PC-9 (cell line): ENCODE measurements at regions not wholly inside any gene's neighbourhood (a gene's known extent, or its start where the extent isn't known, plus 50 kb on each side); places are given as distances from the start of the nearest gene placed in this dataset.

ENCODE experiments used
- BruUV-seq: library from RNA; stranded (reverse); fragments of 400-500 nt; replicated peaks from 2 replicates; lab custom pipeline; 2021; lab: Mats Ljungman, UMichigan
- CTCF ChIA-PET: fragments of 300-600 bp; sonication (Branson Sonifier 250); formaldehyde crosslinking; loops from one replicate; lab custom pipeline; 2022; ENCODE audit warnings: antibody characterized with exemption; lab: Charles Lee
- POLR2A ChIA-PET: fragments of 300-600 bp; sonication (Branson Sonifier 250); formaldehyde crosslinking; loops from one replicate; lab custom pipeline; 2022; ENCODE audit warnings: antibody characterized with exemption; ENCODE audit not compliant: unreplicated experiment; lab: Charles Lee
- DNase-seq, 2 experiments: peaks; one replicate each; pipeline versions ENCODE4 v3.0.0 to v3.0.0-alpha.2; 2015 to 2022; ENCODE audit warnings: mixed read lengths in 1 of 2
- H2AFZ ChIP-seq: fragments of 200-600 bp; sonication (generic); 2 replicates; pipeline ENCODE4 v1.8.1; 2017; ENCODE audit warnings: antibody characterized with exemption
- H3F3A ChIP-seq: fragments of 200-600 bp; sonication (generic); 2 replicates; pipeline ENCODE4 v1.8.1; 2017; ENCODE audit warnings: antibody characterized with exemption, mild to moderate bottlenecking, low read depth; ENCODE audit not compliant: insufficient read depth
- H3K27ac ChIP-seq: fragments of 200-600 bp; sonication (generic); 2 replicates; pipeline ENCODE4 v1.6.1; 2016; ENCODE audit warnings: mixed run types
- H3K27me3 ChIP-seq: fragments of 200-600 bp; sonication (generic); 2 replicates; pipeline ENCODE4 v1.6.1; 2016; ENCODE audit warnings: low read depth, mixed run types; ENCODE audit not compliant: insufficient read depth
- H3K36me3 ChIP-seq: fragments of 200-600 bp; sonication (generic); 2 replicates; pipeline ENCODE4 v1.6.1; 2016; ENCODE audit warnings: low read depth, mixed run types
- H3K4me1 ChIP-seq: fragments of 200-600 bp; sonication (generic); replicated peaks from 2 replicates; pipeline ENCODE4 v1.6.1; 2016; ENCODE audit warnings: mixed run types; ENCODE audit not compliant: insufficient read depth
- H3K4me2 ChIP-seq: fragments of 200-600 bp; sonication (generic); 2 replicates; pipeline ENCODE4 v1.6.1; 2017; ENCODE audit warnings: mixed run types
- H3K4me3 ChIP-seq: fragments of 200-600 bp; sonication (generic); 2 replicates; pipeline ENCODE4 v1.6.1; 2016; ENCODE audit warnings: mixed run types
- H3K79me2 ChIP-seq: fragments of 200-600 bp; sonication (generic); 2 replicates; pipeline ENCODE4 v1.6.1; 2017; ENCODE audit warnings: low read depth, mixed run types
- H3K9me2 ChIP-seq: fragments of 200-600 bp; sonication (generic); 2 replicates; pipeline ENCODE4 v1.8.1; 2017; ENCODE audit warnings: mild to moderate bottlenecking; ENCODE audit not compliant: insufficient read depth
- H3K9me3 ChIP-seq: fragments of 200-600 bp; sonication (generic); 2 replicates; pipeline ENCODE4 v1.8.1; 2016; ENCODE audit warnings: low read depth; ENCODE audit not compliant: insufficient read depth
- H4K20me1 ChIP-seq: fragments of 200-600 bp; sonication (generic); 2 replicates; pipeline ENCODE4 v1.8.1; 2017; ENCODE audit not compliant: insufficient read depth
- EZH2 ChIP-seq: fragments of 200-600 bp; sonication (generic); IDR thresholded peaks from 2 replicates; pipeline ENCODE4 v1.8.0; 2017; ENCODE audit warnings: antibody characterized with exemption, low read depth
- intact Hi-C: fragments of 100-400 bp; cut with micrococcal nuclease; formaldehyde crosslinking; loops from one replicate; pipeline ENCODE4 v1.10.0; 2022; ENCODE audit not compliant: unreplicated experiment
- TF ChIP-seq, protein P1 (sequence below): fragments of 200-600 bp; sonication (generic); conservative IDR thresholded peaks from 2 replicates; pipeline ENCODE4 v1.6.1; 2017; ENCODE audit warnings: mixed run types, antibody characterized with exemption, mild to moderate bottlenecking, moderate library complexity

DNA sequence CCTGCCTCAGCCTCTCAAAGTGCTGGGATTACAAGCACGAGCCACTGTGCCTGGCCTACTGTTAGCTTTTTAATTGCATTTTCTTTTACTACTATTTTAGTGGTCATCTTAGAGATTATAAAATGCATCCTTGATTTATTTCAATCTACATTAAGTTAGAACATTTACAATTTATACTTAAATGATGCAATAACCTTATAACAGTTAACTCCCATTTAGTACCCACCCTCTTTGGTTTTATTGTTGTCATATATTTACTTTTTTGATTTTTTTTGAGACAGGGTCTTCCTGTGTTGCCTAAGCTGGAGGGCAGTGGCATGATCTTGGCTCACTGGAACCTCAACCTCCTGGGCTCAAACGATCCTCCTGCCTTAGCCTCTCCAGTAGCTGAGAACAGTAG lies 77.3 kb downstream of the PPCDC start:
- intact Hi-C loops: no loop called here
- H3K4me1 ChIP-seq: peaks cover 42% of the 10 kb centered on the region
- H3K4me2 ChIP-seq: no peak overlapping the region
- CTCF ChIA-PET: interaction anchor here (0.6 kb wide), 1 partner anchor 9 kb away, joined by 3 read pairs; no protein-coding TSS in a partner anchor
- no peaks in the 10 kb centered on the region for H3K36me3 ChIP-seq
- no peaks in the 10 kb centered on the region for H4K20me1 ChIP-seq
- BruUV-seq: no TSS peak
- no peaks in the 10 kb centered on the region for H3K9me3 ChIP-seq
- H3K4me3 ChIP-seq: no peak overlapping the region
- H3F3A ChIP-seq: peaks cover 36% of the 10 kb centered on the region
- no peaks in the 10 kb centered on the region for H3K79me2 ChIP-seq
- POLR2A ChIA-PET: no interaction called here
- TF ChIP-seq, protein P1, sequence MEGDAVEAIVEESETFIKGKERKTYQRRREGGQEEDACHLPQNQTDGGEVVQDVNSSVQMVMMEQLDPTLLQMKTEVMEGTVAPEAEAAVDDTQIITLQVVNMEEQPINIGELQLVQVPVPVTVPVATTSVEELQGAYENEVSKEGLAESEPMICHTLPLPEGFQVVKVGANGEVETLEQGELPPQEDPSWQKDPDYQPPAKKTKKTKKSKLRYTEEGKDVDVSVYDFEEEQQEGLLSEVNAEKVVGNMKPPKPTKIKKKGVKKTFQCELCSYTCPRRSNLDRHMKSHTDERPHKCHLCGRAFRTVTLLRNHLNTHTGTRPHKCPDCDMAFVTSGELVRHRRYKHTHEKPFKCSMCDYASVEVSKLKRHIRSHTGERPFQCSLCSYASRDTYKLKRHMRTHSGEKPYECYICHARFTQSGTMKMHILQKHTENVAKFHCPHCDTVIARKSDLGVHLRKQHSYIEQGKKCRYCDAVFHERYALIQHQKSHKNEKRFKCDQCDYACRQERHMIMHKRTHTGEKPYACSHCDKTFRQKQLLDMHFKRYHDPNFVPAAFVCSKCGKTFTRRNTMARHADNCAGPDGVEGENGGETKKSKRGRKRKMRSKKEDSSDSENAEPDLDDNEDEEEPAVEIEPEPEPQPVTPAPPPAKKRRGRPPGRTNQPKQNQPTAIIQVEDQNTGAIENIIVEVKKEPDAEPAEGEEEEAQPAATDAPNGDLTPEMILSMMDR: no peak
- no peaks in the 10 kb centered on the region for H3K27me3 ChIP-seq
- no peak overlapping the region for H3K27ac ChIP-seq
- no peak overlapping the region for H2AFZ ChIP-seq
- no peak for DNase-seq
- no peaks in the 10 kb centered on the region for H3K9me2 ChIP-seq

DNA sequence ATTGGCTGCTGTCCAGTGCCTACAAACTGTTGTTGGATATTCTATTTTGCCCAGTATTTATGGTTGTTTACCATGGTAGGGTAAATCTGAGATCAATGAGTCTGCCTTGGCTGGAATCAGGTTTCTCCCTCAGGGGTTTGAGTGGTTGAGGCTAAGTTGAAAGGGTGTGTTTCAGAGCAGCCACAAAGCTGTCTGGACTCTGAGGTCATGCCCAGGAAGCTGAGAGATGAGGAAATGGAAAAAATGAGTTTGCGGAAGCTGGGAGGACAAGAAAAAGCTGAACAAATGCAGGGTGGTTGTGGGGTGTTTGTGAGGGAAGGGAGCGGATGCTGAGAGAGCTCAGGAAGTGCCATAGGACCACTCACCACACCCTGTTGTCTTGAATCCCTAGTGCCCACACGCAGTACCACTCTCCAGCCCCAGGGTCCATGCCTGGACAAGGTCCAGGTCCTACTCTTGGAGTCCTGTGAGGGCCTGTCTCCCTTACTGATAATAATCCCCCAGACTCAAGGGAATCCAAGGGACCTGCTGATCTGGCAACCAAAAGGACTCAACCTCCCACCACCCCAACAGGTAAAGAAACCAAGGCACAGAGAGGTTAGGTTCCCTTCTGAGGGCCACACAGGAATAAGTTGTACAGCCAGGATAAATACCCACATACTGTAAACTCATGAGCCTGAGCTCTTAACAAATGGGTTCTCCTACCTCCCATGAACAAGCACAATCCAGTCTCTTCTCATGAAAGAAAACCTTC lies 81.6 kb downstream of the PPCDC start:
- Histone ChIP-seq H3K4me3 (no peak overlapping the region), H3K9me2 (no peaks in the 10 kb centered on the region), H3K36me3 (no peaks in the 10 kb centered on the region), H3K4me1 (peaks cover 62% of the 10 kb centered on the region), H3K27ac (peak overlapping the region; percentile 99), H4K20me1 (no peaks in the 10 kb centered on the region), H2AFZ (no peak overlapping the region), H3F3A (peaks cover 40% of the 10 kb centered on the region), H3K27me3 (no peaks in the 10 kb centered on the region), H3K79me2 (no peaks in the 10 kb centered on the region), H3K4me2 (peak overlapping the region; percentile 56), H3K9me3 (no peaks in the 10 kb centered on the region)
- DNase-seq: peak; percentile 87 to 98
- ChIA-PET POLR2A (interaction anchor here (0.6 to 1.1 kb wide), 5 partner anchors 39 to 110 kb away, joined by 3 to 7 read pairs (median 4); no protein-coding TSS in a partner anchor), CTCF (interaction anchor here (0.7 to 2.0 kb wide), 5 partner anchors 47 to 674 kb away, joined by 3 to 6 read pairs (median 3); no protein-coding TSS in a partner anchor)
- intact Hi-C loops: loop anchor here (1.0 to 2.0 kb wide), 4 partner anchors 47 to 99 kb away; no protein-coding TSS in a partner anchor
- TF ChIP-seq, protein P1: no peak
- no peak for TF ChIP-seq EZH2
- BruUV-seq: TSS peak; percentile 97

DNA sequence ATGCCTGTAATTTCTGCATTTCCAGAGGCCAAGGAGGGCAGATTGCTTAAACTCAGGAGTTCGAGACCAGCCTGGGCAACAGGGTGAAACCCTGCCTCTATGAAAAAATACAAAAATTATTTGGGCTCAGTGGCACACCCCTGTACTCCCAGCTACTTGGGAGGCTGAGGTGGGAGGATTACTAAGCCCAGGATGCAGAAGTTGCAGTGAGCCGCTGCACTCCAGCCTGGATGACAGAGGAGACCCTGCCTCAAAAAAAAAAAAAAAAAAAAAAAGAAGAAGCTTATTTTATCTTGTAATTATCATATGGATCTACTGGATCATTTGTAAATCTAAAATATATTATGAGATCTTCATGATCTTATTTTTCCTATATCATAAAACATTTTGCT lies 84.1 kb downstream of the PPCDC start:
- ChIA-PET POLR2A (interaction anchor here (0.7 kb wide), 1 partner anchor 111 kb away, joined by 5 read pairs; no protein-coding TSS in a partner anchor), CTCF (interaction anchor here (0.6 to 0.7 kb wide), 4 partner anchors 80 to 96 kb away, joined by 3 to 11 read pairs (median 4); partner anchors contain the start of gene C15orf39)
- peaks cover 85% of the 10 kb centered on the region for H3K4me1 ChIP-seq
- peak overlapping the region; percentile 70 for H3K4me2 ChIP-seq
- H3K27me3 ChIP-seq: no peaks in the 10 kb centered on the region
- no peaks in the 10 kb centered on the region for H3K79me2 ChIP-seq
- intact Hi-C loops: no loop called here
- no TSS peak for BruUV-seq
- TF ChIP-seq EZH2: no peak
- TF ChIP-seq, protein P1: no peak
- H3F3A ChIP-seq: peaks cover 43% of the 10 kb centered on the region
- no peak overlapping the region for H2AFZ ChIP-seq
- no peaks in the 10 kb centered on the region for H3K9me2 ChIP-seq
- H3K4me3 ChIP-seq: no peak overlapping the region
- peak overlapping the region; percentile 99 for H3K27ac ChIP-seq
- H3K36me3 ChIP-seq: no peaks in the 10 kb centered on the region
- no peaks in the 10 kb centered on the region for H3K9me3 ChIP-seq
- no peak for DNase-seq
- H4K20me1 ChIP-seq: no peaks in the 10 kb centered on the region
